GM18519 (cell line): ENCODE measurements at regions not wholly inside any gene's neighbourhood (a gene's known extent, or its start where the extent isn't known, plus 50 kb on each side); places are given as distances from the start of the nearest gene placed in this dataset.
"Not testable (repeated sequence)": the region's sequence is repeated elsewhere in the genome, so short reads cannot be mapped to it uniquely, and the experiment has no call there.

Experiments
- ATAC-seq: cut with Tn5 transposase; IDR thresholded peaks from one replicate; pipeline ENCODE4 v1.9.1; 2021; ENCODE audit warnings: mild to moderate bottlenecking, moderate library complexity; ENCODE audit not compliant: unreplicated experiment, low FRiP score

- no peak for ATAC-seq
Measured at GRCh38 chr1:14420686-14421085, 177.8 kb upstream of the KAZN start.

DNA sequence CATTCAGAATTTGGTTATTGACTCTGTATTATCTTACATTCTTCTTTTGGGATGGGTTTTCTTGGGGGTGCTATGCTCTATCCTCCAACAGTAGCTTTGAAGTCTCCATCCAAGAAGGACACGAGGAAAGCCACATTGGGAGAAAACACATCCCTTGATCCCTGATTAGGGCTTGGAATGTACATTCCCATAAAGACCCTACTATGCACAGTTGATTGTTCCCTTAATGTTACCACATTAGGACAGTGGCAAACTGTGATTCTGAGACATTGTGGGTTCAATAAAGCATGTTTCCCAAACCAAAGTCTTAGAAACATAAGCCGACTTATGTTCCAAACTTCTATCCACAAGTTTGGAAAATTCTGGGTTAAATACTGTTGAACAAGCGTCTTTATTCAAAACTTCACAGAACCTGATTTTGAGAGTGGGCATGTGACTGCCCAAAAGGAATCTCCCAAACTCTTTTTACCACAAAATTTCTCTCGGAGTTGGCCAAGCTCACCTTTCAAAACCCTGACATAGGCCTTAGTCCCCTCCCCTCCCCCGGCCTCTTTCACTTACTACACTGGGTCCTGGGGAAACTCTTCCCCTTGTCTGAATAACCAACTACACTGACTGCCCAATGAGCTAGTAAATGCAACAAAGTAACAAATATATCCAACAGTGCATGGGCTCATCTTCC, 177.0 kb upstream of the KAZN start:
- no peak for ATAC-seq

DNA sequence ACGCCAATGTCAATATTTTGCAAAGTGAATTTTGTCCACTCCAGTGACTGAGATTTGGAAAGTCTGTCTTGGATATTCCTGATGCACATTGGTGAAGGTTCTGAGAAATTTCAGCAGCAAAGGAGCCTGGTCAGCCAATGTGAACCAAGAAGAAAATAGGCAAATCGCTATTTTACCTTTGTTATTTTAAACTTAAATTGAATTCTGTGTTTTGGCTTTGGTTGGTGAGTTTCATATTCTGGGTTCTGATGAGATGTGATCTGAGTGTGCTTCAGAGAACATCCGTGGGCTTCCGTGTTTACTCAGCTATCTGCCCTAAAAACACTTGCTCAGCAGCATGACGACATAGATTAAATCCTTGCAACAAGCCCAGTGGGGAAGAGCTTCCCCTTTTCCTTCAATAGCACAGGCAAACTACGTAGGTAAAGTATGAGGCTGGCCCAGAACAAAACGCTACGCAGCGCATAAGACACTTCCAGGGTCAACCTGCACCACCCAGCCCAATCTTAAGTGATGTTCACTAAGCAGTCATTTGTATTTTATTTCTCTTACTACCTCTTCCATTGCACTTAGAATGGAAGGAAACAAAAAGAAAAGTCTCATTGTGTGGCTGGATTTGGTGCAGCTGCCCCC, 176.4 kb upstream of the KAZN start:
- no peak for ATAC-seq

DNA sequence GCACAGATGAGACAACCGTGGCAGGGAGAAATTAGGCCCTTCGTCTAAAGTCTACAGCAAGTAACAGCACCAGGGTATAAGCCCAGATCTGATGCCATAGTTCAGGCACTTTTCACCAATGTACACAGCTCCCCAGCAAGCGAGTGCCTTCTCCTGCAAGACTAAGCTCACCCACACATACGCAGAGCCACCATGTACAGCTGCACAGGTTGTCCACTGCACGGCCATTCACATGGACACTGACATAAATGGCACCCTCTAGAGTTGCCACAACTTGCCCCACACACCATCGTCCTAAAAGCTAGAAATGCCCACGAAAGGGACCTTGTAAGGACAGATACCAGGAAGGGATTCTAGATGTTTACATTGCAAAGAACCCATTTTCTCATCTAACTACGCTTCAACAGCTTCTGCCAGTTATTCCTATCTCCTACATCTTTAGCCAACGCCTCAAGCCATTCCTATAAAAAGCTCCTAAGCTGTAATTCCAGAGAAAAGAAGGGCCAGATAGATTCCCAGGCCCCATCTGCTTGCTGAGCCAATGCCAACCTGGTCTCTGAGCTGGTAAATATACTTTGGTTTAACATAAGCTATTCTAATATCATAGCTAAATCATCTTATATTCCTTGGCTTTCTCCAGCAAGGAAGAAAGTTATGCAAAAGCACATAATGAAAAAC, 174.0 kb upstream of the KAZN start:
- ATAC-seq, result no peak

- no peak for ATAC-seq
Measured at GRCh38 chr1:14426854-14427253, 171.6 kb upstream of the KAZN start.

DNA sequence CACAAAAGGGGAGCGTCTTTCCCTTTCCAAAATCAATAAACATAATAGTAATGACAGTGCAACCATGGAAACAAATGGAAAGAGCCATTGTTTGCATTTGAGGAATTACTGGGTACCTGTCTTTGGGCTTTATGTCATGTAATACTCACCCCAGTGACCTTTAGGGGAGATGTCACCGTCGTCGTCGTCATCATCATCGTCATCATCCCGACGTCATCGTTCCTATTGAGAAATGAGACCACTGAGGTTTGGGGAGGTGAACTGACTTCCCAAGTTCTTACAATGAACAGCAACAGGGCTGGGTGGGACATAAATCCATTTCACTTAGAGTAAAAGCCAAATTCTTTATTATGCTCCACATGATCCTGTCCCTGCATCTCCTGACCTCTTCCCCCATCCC, 168.9 kb upstream of the KAZN start:
- ATAC-seq, result no peak

DNA sequence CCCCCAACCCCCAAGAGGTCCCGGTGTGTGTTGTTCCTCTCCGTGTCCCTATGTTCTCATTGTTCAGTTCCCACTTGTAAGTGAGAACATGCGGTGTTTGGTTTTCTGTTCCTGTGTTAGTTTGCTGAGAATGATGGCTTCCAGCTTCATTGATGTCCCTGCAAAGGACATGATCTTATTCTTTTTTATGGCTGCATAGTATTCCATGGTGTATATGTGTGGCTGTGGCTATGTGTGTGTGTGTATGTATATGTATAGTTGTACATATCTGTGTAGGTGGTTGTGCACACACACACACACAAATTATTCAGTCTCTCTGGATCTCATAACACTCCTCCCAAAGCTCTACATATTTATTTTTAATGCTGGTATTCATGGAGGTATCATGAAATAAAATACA, 165.8 kb upstream of the KAZN start:
- not testable (repeated sequence) for ATAC-seq

DNA sequence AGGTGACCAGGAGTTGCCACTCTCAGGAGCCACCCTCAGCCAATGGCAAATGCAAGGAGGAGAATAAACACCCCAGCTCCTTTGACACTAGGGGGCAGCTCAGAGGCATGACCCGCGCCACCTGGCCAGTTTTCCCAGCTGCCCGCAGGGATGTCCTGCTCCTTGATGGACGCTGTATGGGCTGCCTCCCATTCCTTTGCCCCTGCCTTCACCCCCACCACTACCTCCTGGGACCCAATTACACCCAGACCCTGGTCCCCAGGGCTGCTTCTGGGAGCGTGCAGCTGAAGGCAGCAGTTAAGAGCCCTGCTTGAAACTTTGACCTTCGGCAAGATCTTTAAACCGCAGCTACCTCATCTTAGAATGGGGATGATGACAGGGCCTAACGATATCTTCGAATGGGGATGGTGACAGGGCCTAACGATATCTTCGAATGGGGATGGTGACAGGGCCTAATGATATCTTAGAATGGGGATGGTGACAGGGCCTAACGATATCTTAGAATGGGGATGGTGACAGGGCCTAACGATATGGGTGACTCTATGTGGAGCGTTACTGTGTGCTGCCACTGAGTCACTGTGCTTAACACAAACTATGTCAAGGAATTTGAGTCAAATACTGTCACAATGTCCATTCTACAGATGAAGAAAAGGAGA, 163.0 kb upstream of the KAZN start:
- ATAC-seq, result no peak

- no peak for ATAC-seq
Measured at GRCh38 chr1:14437417-14437918, 161.0 kb upstream of the KAZN start.

- ATAC-seq, result no peak
Measured at GRCh38 chr1:14438127-14438769, 160.2 kb upstream of the KAZN start.

GRCh38 chr1:14439015-14439414, 159.5 kb upstream of the KAZN start:
- no peak for ATAC-seq

DNA sequence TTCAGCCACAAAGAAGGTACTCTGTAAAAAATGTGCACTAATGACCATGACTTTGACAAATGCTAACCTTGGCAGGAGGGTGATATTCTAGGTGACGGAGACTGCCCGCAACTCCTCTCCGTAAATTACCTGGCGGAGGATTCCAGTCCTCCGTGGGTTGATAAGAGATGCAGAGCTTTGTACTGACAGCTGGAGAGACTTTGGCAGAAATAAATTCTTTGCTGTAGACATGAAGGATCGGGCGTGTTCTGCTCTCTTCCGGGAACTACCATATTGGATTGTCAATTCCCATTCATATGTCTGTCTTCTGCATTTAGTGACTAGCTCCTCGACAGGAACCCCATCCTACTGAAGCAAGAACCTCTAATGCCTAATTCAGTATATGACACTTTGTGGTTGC, 158.3 kb upstream of the KAZN start:
- no peak for ATAC-seq

DNA sequence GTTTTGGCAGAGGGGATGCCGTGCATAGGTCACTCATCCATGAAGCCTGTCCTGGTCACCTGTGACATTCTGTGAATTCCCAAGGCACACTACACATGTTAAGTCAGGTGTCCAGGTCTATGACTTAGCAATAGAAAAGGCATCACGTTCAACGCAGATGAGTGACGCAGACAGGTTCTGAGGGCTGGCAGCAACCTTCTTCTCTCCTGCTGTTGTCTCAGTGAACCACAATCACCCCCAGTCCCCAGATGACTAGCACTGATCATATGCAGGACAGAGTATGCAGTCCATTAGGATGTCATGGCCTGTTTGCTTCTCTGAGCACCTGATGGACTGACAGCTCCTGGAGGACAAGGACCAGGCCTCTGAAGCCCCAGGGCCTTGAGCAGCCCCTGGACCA, 157.8 kb upstream of the KAZN start:
- ATAC-seq, result no peak

- ATAC-seq, result no peak
Measured at GRCh38 chr1:14441302-14441741, 157.2 kb upstream of the KAZN start.

DNA sequence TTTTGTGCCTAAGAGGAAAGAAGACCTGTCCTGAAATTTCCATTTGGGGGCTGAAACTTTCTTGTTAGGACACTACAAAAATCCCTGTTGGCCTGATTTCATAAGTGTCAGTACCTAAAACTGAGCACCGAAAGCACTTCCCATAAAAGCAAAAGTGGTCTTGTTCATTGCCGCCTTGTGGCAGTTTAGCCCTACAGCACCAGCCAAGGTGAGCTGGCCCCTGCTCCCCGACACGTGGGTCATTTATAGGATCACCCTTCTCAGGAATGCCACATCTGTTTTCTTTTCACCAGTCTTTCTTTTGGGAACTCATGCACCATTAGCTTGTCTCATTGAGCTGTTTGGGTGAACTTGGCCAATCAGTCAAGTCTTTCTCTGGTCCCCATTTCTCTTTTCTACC, 155.8 kb upstream of the KAZN start:
- ATAC-seq, result no peak

GRCh38 chr1:14443164-14443787, 155.2 kb upstream of the KAZN start:
- ATAC-seq, result no peak

DNA sequence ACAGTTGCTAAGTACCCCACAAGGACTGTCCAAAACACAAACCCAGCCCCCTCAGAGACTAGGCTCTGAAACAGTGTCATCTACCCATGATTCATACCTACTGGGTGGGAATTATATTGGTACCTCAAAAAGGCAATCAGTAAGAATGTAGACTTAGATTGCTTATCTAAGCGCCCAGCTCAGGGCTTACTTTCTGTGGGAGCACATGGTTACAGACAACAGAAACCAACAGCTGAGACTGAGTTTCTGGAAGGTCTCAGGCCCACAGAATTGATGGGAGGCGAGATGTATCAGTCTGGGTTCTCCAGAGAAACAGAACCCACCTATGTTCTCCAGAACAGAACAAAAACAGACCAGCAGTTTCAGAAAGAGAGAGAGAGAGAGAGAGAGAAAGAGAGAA, 147.3 kb upstream of the KAZN start:
- no peak for ATAC-seq

DNA sequence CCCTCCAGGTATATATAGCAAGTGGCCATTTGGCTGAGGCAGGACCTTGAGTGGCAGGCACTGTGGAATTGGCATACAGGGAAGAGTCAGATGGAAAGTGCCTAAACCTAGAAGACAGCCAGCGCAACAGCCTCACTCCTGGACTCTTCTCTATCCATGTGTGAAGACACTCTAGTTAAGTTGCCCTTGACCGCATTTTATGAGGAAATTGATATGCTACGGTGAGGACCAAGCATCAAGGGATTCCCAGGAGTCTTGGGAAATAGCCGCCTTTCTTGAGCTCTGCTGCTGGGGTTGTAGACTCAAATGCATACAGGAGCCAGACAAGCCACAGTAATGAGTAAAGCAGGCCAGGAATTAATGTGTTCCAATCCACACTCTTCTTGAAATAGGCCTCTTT, 145.9 kb upstream of the KAZN start:
- no peak for ATAC-seq

GRCh38 chr1:14460173-14460572, 138.3 kb upstream of the KAZN start:
- ATAC-seq, result no peak

DNA sequence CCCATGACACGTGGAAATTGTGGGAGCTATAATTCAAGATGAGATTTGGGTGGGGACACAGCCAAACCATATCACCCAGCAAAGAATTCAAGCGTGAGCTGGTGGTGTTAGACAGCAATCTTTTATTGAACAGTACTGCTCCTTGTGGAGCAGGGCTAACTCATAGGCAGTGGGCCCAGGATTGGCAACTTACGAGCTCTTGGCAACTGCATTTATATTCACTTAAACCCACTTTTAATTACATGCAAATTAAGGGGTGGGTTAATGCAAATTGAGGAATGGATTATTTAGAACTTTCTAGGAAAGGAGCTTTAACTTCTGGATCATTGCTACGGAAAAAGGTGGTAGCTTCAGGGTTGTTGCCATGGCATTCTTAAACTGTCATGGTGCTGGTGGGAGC, 135.6 kb upstream of the KAZN start:
- no peak for ATAC-seq
